ENCODE measurements at regions not wholly inside any gene's neighbourhood (a gene's known extent, or its start where the extent isn't known, plus 50 kb on each side); places are given as distances from the start of the nearest gene placed in this dataset.

- CTCF ChIA-PET (ENCODE audit: partially characterized antibody) = no interaction called here
- no peaks in the 10 kb centered on the region for H3K4me1 ChIP-seq (replicated peaks in 1 of 4; ENCODE audit: control insufficient read depth in 3 of 4, insufficient read depth in 4 of 4, low read length in 3 of 4)
- H4K5ac ChIP-seq (ENCODE audit: insufficient read length, low read depth, low read length) = no peak overlapping the region
- H3K18ac ChIP-seq (ENCODE audit: extremely low read depth, low read length) = no peak overlapping the region
- no peak overlapping the region for H2BK20ac ChIP-seq (ENCODE audit: low read length)
- no peak overlapping the region for H2BK120ac ChIP-seq (replicated peaks; ENCODE audit: low read depth, low read length)
- H3K36me3 ChIP-seq (ENCODE audit: control insufficient read depth in 2 of 4, insufficient read depth in 4 of 4, low read length in 3 of 4) = no peaks in the 10 kb centered on the region
- no peak overlapping the region for H3K4me3 ChIP-seq (ENCODE audit: extremely low read depth in 1 of 4, insufficient read depth in 2 of 4, low read depth in 3 of 4, low read length in 4 of 4)
- H3K79me2 ChIP-seq (ENCODE audit: control insufficient read depth in 1 of 2, insufficient read depth in 2 of 2, low read length in 2 of 2) = no peaks in the 10 kb centered on the region
- no peak overlapping the region for H3K56ac ChIP-seq (replicated peaks; ENCODE audit: insufficient read length, low read depth, low read length)
- no peak overlapping the region for H3K27ac ChIP-seq (ENCODE audit: low read depth, low read length)
- H3K9ac ChIP-seq (replicated peaks in 1 of 4; ENCODE audit: extremely low read depth in 1 of 4, low read depth in 3 of 4, low read length in 3 of 4) = no peak overlapping the region
- H3K4ac ChIP-seq (replicated peaks; ENCODE audit: insufficient read length, low read depth, low read length) = no peak overlapping the region
- H3K14ac ChIP-seq (ENCODE audit: insufficient read length) = no peak overlapping the region
- H2BK5ac ChIP-seq (ENCODE audit: low read depth, low read length) = no peak overlapping the region
- no peak overlapping the region for H2BK15ac ChIP-seq (ENCODE audit: low read length)
- H4K8ac ChIP-seq (ENCODE audit: extremely low read depth, insufficient read depth, low read length) = no peak overlapping the region
- DNase-seq (ENCODE audit: low read depth in 1 of 2, low spot score in 2 of 2) = no peak
- no peak overlapping the region for H4K91ac ChIP-seq (replicated peaks; ENCODE audit: insufficient read length, low read length)
- FAIRE-seq = no peak
- POLR2A ChIA-PET (ENCODE audit: partially characterized antibody) = no interaction called here
- H2AFZ ChIP-seq (ENCODE audit: low read length) = no peak overlapping the region
- WGBS, 2 experiments (ENCODE audit: extremely low coverage in 1 of 2, insufficient coverage in 1 of 2, insufficient read length in 1 of 2, insufficient replicate concordance in 2 of 2, low coverage in 1 of 2, low lambda C conversion rate in 2 of 2, missing lambda C conversion rate in 1 of 2) = 89% methylated on average over 1 of the region's 1 CpG; no CpG with 5 or more reads in 1 of the 2 experiments
- no peaks in the 10 kb centered on the region for H4K20me1 ChIP-seq (replicated peaks in 1 of 2; ENCODE audit: control insufficient read depth in 1 of 2, insufficient read depth in 2 of 2, low read length in 2 of 2)
- H3K23me2 ChIP-seq (ENCODE audit: low read depth, low read length) = no peaks in the 10 kb centered on the region
- TF ChIP-seq EZH2 (IDR thresholded peaks at IDR 0.05; ENCODE audit: low read depth, low read length, severe bottlenecking) = no peak
- TF ChIP-seq TAF1 (IDR thresholded peaks at IDR 0.05; ENCODE audit: low read depth, low read length) = no peak
- TF ChIP-seq CHD1 (IDR thresholded peaks at IDR 0.05; ENCODE audit: low read depth, low read length) = no peak
- TF ChIP-seq GTF2F1 (IDR thresholded peaks at IDR 0.05; ENCODE audit: borderline replicate concordance, low read depth, low read length) = no peak
- no peak for TF ChIP-seq NRF1 (IDR thresholded peaks at IDR 0.05; ENCODE audit: low read depth, low read length)
- no peak for TF ChIP-seq TBP (IDR thresholded peaks at IDR 0.05; ENCODE audit: low read depth, low read length)
- no peak for TF ChIP-seq SP4 (IDR thresholded peaks at IDR 0.05; ENCODE audit: low read length)
- TF ChIP-seq EP300 (IDR thresholded peaks at IDR 0.05; ENCODE audit: borderline replicate concordance in 1 of 2, low read depth in 2 of 2, low read length in 2 of 2) = no peak
- TF ChIP-seq CEBPB (IDR thresholded peaks at IDR 0.05; ENCODE audit: low read depth, low read length) = no peak
- no peak for TF ChIP-seq CREB1 (IDR thresholded peaks at IDR 0.05)
- no peak for TF ChIP-seq HDAC2 (IDR thresholded peaks at IDR 0.05; ENCODE audit: borderline replicate concordance in 1 of 2, low read depth in 2 of 2, low read length in 2 of 2)
- no peak for TF ChIP-seq JUN (IDR thresholded peaks at IDR 0.05; ENCODE audit: low read depth, low read length)
- H3K79me1 ChIP-seq (ENCODE audit: low read depth, low read length) = no peaks in the 10 kb centered on the region
- H2AK5ac ChIP-seq (ENCODE audit: low read depth, low read length) = no peak overlapping the region
- no peak overlapping the region for H3K4me2 ChIP-seq (ENCODE audit: insufficient read depth in 1 of 2, low read depth in 2 of 2, low read length in 2 of 2)
- no peak overlapping the region for H3K23ac ChIP-seq (ENCODE audit: insufficient read length)
- no peak overlapping the region for H2BK12ac ChIP-seq (ENCODE audit: low read depth, low read length)
- H3K9me3 ChIP-seq (ENCODE audit: insufficient read depth in 2 of 2, low read depth in 1 of 2, low read length in 1 of 2) = no peaks in the 10 kb centered on the region
- H3K27me3 ChIP-seq (replicated peaks in 1 of 4; ENCODE audit: control insufficient read depth in 3 of 4, extremely low read depth in 1 of 4, insufficient read depth in 3 of 4, low read length in 3 of 4) = no peaks in the 10 kb centered on the region
These were observed 1242.1 kb downstream of the HACE1 start for GRCh38 chr6:103617642-103618041.

Data from H1 (cell line).